ENCODE measurements at regions not wholly inside any gene's neighbourhood (a gene's known extent, or its start where the extent isn't known, plus 50 kb on each side); places are given as distances from the start of the nearest gene placed in this dataset.

- DNase-seq, result no peak
- intact Hi-C loops (cut with DNase I), result no loop called here
Observed at GRCh38 chr4:123705419-123705818, 308.8 kb downstream of the SPRY1 start.

GRCh38 chr4:123706973-123707372, 310.4 kb downstream of the SPRY1 start:
- intact Hi-C loops (cut with DNase I), result no loop called here
- no peak for DNase-seq

GRCh38 chr4:123708902-123709301, 312.3 kb downstream of the SPRY1 start:
- intact Hi-C loops (cut with DNase I), result no loop called here
- no peak for DNase-seq

GRCh38 chr4:123709336-123709735, 312.7 kb downstream of the SPRY1 start:
- DNase-seq, result no peak
- intact Hi-C loops (cut with DNase I), result no loop called here

GRCh38 chr4:123731035-123731434, 334.4 kb downstream of the SPRY1 start:
- DNase-seq, result no peak
- intact Hi-C loops (cut with DNase I), result no loop called here

GRCh38 chr4:123737156-123737555, 340.6 kb downstream of the SPRY1 start:
- no peak for DNase-seq
- intact Hi-C loops (cut with DNase I), result no loop called here

GRCh38 chr4:123739806-123740205, 343.2 kb downstream of the SPRY1 start:
- intact Hi-C loops (cut with DNase I), result no loop called here
- DNase-seq, result no peak

GRCh38 chr4:123740236-123740635, 343.6 kb downstream of the SPRY1 start:
- intact Hi-C loops (cut with DNase I), result no loop called here
- no peak for DNase-seq

- intact Hi-C loops (cut with DNase I), result no loop called here
- no peak for DNase-seq
Observed at GRCh38 chr4:123741906-123742305, 345.3 kb downstream of the SPRY1 start.

- intact Hi-C loops (cut with DNase I), result no loop called here
Observed at GRCh38 chr4:123743848-123744247, 347.3 kb downstream of the SPRY1 start.

GRCh38 chr4:123744664-123745290, 348.2 kb downstream of the SPRY1 start:
- no peak for DNase-seq
- intact Hi-C loops (cut with DNase I), result no loop called here

More at GRCh38 chr4:123743848-123744247, 347.3 kb downstream of the SPRY1 start:
- DNase-seq, result no peak

GRCh38 chr4:123747016-123747415, 350.4 kb downstream of the SPRY1 start:
- no peak for DNase-seq
- intact Hi-C loops (cut with DNase I), result no loop called here

- intact Hi-C loops (cut with DNase I), result no loop called here
- DNase-seq, result no peak
Observed at GRCh38 chr4:123748806-123749205, 352.2 kb downstream of the SPRY1 start.

GRCh38 chr4:123749383-123749782, 352.8 kb downstream of the SPRY1 start:
- no peak for DNase-seq

GRCh38 chr4:123750044-123750443, 353.4 kb downstream of the SPRY1 start:
- no peak for DNase-seq
- intact Hi-C loops (cut with DNase I), result no loop called here

More at GRCh38 chr4:123749383-123749782, 352.8 kb downstream of the SPRY1 start:
- intact Hi-C loops (cut with DNase I), result no loop called here

GRCh38 chr4:123755655-123756054, 359.1 kb downstream of the SPRY1 start:
- intact Hi-C loops (cut with DNase I), result no loop called here
- peak in 1 of 10 donors; percentile 51 for DNase-seq

GRCh38 chr4:123767806-123768205, 371.2 kb downstream of the SPRY1 start:
- DNase-seq, result no peak
- intact Hi-C loops (cut with DNase I), result no loop called here

GRCh38 chr4:123770884-123771283, 374.3 kb downstream of the SPRY1 start:
- no peak for DNase-seq
- intact Hi-C loops (cut with DNase I), result no loop called here

- intact Hi-C loops (cut with DNase I), result no loop called here
- DNase-seq, result no peak
Observed at GRCh38 chr4:123776267-123776666, 379.7 kb downstream of the SPRY1 start.

- DNase-seq, result no peak
- intact Hi-C loops (cut with DNase I), result no loop called here
Observed at GRCh38 chr4:123777373-123777772, 380.8 kb downstream of the SPRY1 start.

- no peak for DNase-seq
- intact Hi-C loops (cut with DNase I), result no loop called here
Observed at GRCh38 chr4:123783151-123783790, 386.7 kb downstream of the SPRY1 start.

GRCh38 chr4:123783921-123784320, 387.3 kb downstream of the SPRY1 start:
- intact Hi-C loops (cut with DNase I), result no loop called here
- DNase-seq, result no peak

Measured in posterior cingulate gyrus (tissue), 11 donors.